H9 (cell line): ENCODE measurements at regions not wholly inside any gene's neighbourhood (a gene's known extent, or its start where the extent isn't known, plus 50 kb on each side); places are given as distances from the start of the nearest gene placed in this dataset.

Source experiments
- DNase-seq: peaks from one replicate; pipeline ENCODE4 v3.0.0-alpha.2; 2017
- H2AFZ ChIP-seq: one replicate; pipeline ENCODE4 v1.6.1; 2013; ENCODE audit warnings: mild to moderate bottlenecking, low read length, control low read depth, moderate library complexity
- H2AK5ac ChIP-seq: 2 replicates; pipeline ENCODE4 v1.6.1; 2013; ENCODE audit warnings: low read length, control low read depth, mixed read lengths; ENCODE audit not compliant: insufficient read length
- H2BK120ac ChIP-seq: one replicate; pipeline ENCODE4 v1.6.1; 2013; ENCODE audit warnings: low read depth, mild to moderate bottlenecking, low read length, control low read depth, inconsistent platforms; ENCODE audit not compliant: poor library complexity, severe bottlenecking
- H2BK12ac ChIP-seq: 2 replicates; pipeline ENCODE4 v1.6.1; 2013; ENCODE audit warnings: low read length, control low read depth, mixed read lengths, low read depth; ENCODE audit not compliant: insufficient read length
- H2BK15ac ChIP-seq: 2 replicates; pipeline ENCODE4 v1.6.1; 2013; ENCODE audit warnings: low read depth, low read length, control low read depth
- H2BK20ac ChIP-seq: one replicate; pipeline ENCODE4 v1.6.1; 2013; ENCODE audit warnings: low read depth, mild to moderate bottlenecking, low read length, control low read depth, inconsistent platforms; ENCODE audit not compliant: poor library complexity, severe bottlenecking
- H2BK5ac ChIP-seq: 2 replicates; pipeline ENCODE4 v1.6.1; 2013; ENCODE audit warnings: low read length, control low read depth, mixed read lengths; ENCODE audit not compliant: insufficient read length
- H3K14ac ChIP-seq: 2 replicates; pipeline ENCODE4 v1.6.1; 2013; ENCODE audit warnings: low read length, control low read depth; ENCODE audit not compliant: insufficient read depth
- H3K18ac ChIP-seq: 2 replicates; pipeline ENCODE4 v1.6.1; 2013; ENCODE audit warnings: low read depth, mild to moderate bottlenecking, mixed read lengths, low read length, control low read depth; ENCODE audit not compliant: insufficient read length
- H3K23ac ChIP-seq: 2 replicates; pipeline ENCODE4 v1.6.1; 2013; ENCODE audit warnings: low read length, control low read depth, mixed read lengths, low read depth; ENCODE audit not compliant: insufficient read length
- H3K23me2 ChIP-seq: 2 replicates; pipeline ENCODE4 v1.6.1; 2013; ENCODE audit warnings: low read depth, mild to moderate bottlenecking, mixed read lengths, low read length, control low read depth; ENCODE audit not compliant: insufficient read length, poor library complexity, severe bottlenecking
- H3K27ac ChIP-seq: 2 replicates; pipeline ENCODE4 v1.5.1; 2013; ENCODE audit warnings: low read length, control low read depth, mixed read lengths, low read depth; ENCODE audit not compliant: insufficient read length
- H3K27me3 ChIP-seq: 2 replicates; pipeline ENCODE4 v1.6.1; 2013; ENCODE audit warnings: low read length, control low read depth, inconsistent platforms; ENCODE audit not compliant: insufficient read depth
- H3K4ac ChIP-seq: 2 replicates; pipeline ENCODE4 v1.6.1; 2013; ENCODE audit warnings: low read depth, mild to moderate bottlenecking, control low read depth, inconsistent platforms, low read length, moderate library complexity
- H3K4me1 ChIP-seq: 2 replicates; pipeline ENCODE4 v1.6.1; 2013; ENCODE audit warnings: low read length, control low read depth, inconsistent platforms; ENCODE audit not compliant: insufficient read depth
- H3K4me2 ChIP-seq: 2 replicates; pipeline ENCODE4 v1.6.1; 2013; ENCODE audit warnings: low read length, control low read depth, mixed read lengths; ENCODE audit not compliant: insufficient read length, insufficient read depth
- H3K56ac ChIP-seq: 2 replicates; pipeline ENCODE4 v1.6.1; 2013; ENCODE audit warnings: low read depth, mild to moderate bottlenecking, mixed read lengths, low read length, control low read depth; ENCODE audit not compliant: insufficient read length
- H3K79me1 ChIP-seq: 2 replicates; pipeline ENCODE4 v1.6.1; 2013; ENCODE audit warnings: low read depth, mild to moderate bottlenecking, moderate library complexity, low read length, control low read depth, inconsistent platforms; ENCODE audit not compliant: insufficient read depth, poor library complexity, severe bottlenecking
- H3K79me2 ChIP-seq: 2 replicates; pipeline ENCODE4 v1.6.1; 2013; ENCODE audit warnings: low read length, control low read depth, inconsistent platforms; ENCODE audit not compliant: insufficient read depth
- H3K9ac ChIP-seq: 2 replicates; pipeline ENCODE4 v1.6.1; 2013; ENCODE audit warnings: low read length, control low read depth, mixed read lengths; ENCODE audit not compliant: insufficient read length; ENCODE audit errors: extremely low read depth
- H3K9me3 ChIP-seq: one replicate; pipeline ENCODE4 v1.6.1; 2013; ENCODE audit warnings: low read depth, low read length, inconsistent platforms; ENCODE audit not compliant: control insufficient read depth
- H3T11ph ChIP-seq: one replicate; pipeline ENCODE4 v1.6.1; 2013; ENCODE audit warnings: mild to moderate bottlenecking, low read length, control low read depth, inconsistent platforms
- H4K20me1 ChIP-seq: one replicate; pipeline ENCODE4 v1.6.1; 2013; ENCODE audit not compliant: control insufficient read depth, insufficient read length, insufficient read depth
- H4K5ac ChIP-seq: 2 replicates; pipeline ENCODE4 v1.6.1; 2013; ENCODE audit warnings: low read depth, mild to moderate bottlenecking, mixed read lengths, low read length, control low read depth; ENCODE audit not compliant: insufficient read length
- H4K8ac ChIP-seq: replicated peaks from 2 replicates; pipeline ENCODE4 v1.6.1; 2013; ENCODE audit warnings: low read length, control low read depth, mixed read lengths, low read depth; ENCODE audit not compliant: insufficient read length
- H4K91ac ChIP-seq: 2 replicates; pipeline ENCODE4 v1.6.1; 2013; ENCODE audit warnings: low read depth, mild to moderate bottlenecking, moderate library complexity, mixed read lengths, low read length, control low read depth; ENCODE audit not compliant: insufficient read length
- H3K27ac Mint-ChIP-seq, 3 experiments: 2 replicates in 2 of 3; 3 replicates in 1 of 3; pipeline ENCODE4 v1.8.0; 2020 to 2021; ENCODE audit warnings: mixed read lengths in 3 of 3, mild to moderate bottlenecking in 1 of 3, moderate library complexity in 1 of 3
- H3K27me3 Mint-ChIP-seq: 2 replicates; pipeline ENCODE4 v1.8.0; 2021; ENCODE audit warnings: low read depth, mild to moderate bottlenecking, moderate library complexity, mixed read lengths
- H3K36me3 Mint-ChIP-seq, 3 experiments: 2 replicates in 2 of 3; 3 replicates in 1 of 3; pipeline ENCODE4 v1.8.0; 2020 to 2021; ENCODE audit warnings: low read depth in 3 of 3, mixed read lengths in 3 of 3; ENCODE audit not compliant: insufficient read depth in 1 of 3
- H3K4me1 Mint-ChIP-seq, 2 experiments: 2 replicates each; pipeline ENCODE4 v1.8.0; 2020; ENCODE audit warnings: mixed read lengths in 2 of 2
- H3K4me3 Mint-ChIP-seq, 2 experiments: 2 replicates in 1 of 2; 3 replicates in 1 of 2; pipeline ENCODE4 v1.8.0; 2020 to 2021; ENCODE audit warnings: mild to moderate bottlenecking in 2 of 2, mixed read lengths in 2 of 2, moderate library complexity in 1 of 2
- H3K9me3 Mint-ChIP-seq, 2 experiments: 2 replicates in 1 of 2; 3 replicates in 1 of 2; pipeline ENCODE4 v1.8.0; 2020; ENCODE audit warnings: mild to moderate bottlenecking in 2 of 2, mixed read lengths in 2 of 2, moderate library complexity in 1 of 2
- WGBS: extraction: QIAGEN DNeasy Blood & Tissue Kit; methylation state at CpG from one replicate; pipeline ENCODE4 v1.1.7; 2013; ENCODE audit warnings: missing lambda C conversion rate, low lambda C conversion rate, mixed read lengths; ENCODE audit not compliant: insufficient read length; ENCODE audit errors: extremely low coverage; 5-methylcytosine and 5-hydroxymethylcytosine counted together
- TF ChIP-seq, protein P1 (sequence below): fragments of 200-600 bp; sonication (generic); conservative IDR thresholded peaks from 3 replicates; pipeline ENCODE4 v1.8.0; 2021; ENCODE audit warnings: antibody characterized with exemption, mild to moderate bottlenecking

DNA sequence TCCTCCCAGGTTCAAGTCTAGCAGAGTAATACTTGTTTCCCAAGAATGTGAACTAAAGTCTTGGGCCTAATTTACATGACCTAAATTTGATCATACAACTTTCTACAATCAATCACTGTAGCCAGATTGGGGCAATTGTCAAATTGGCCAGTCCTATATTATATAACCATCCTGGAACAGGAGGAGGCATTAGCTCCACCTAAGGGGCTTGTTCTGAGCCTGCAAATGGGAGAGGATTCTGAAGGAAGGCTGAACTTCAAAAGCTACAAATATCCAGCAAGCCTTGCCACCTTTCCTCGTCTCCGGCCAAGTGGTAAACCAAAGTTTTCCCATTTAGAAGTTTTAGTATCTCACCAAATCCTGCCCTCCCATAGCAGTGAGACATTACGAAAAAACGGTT is 1289.6 kb upstream of the TENM3 start:
- H3K4me1 Mint-ChIP-seq = peaks cover 15 to 16% of the 10 kb centered on the region in 2 experiments
- DNase-seq = peak; percentile 45

More for the DNA sequence above, 1289.6 kb upstream of the TENM3 start:
- TF ChIP-seq, protein P1, sequence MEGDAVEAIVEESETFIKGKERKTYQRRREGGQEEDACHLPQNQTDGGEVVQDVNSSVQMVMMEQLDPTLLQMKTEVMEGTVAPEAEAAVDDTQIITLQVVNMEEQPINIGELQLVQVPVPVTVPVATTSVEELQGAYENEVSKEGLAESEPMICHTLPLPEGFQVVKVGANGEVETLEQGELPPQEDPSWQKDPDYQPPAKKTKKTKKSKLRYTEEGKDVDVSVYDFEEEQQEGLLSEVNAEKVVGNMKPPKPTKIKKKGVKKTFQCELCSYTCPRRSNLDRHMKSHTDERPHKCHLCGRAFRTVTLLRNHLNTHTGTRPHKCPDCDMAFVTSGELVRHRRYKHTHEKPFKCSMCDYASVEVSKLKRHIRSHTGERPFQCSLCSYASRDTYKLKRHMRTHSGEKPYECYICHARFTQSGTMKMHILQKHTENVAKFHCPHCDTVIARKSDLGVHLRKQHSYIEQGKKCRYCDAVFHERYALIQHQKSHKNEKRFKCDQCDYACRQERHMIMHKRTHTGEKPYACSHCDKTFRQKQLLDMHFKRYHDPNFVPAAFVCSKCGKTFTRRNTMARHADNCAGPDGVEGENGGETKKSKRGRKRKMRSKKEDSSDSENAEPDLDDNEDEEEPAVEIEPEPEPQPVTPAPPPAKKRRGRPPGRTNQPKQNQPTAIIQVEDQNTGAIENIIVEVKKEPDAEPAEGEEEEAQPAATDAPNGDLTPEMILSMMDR = peak; percentile 65
- no peak overlapping the region for H3K23ac ChIP-seq
- H3K4me1 ChIP-seq = no peaks in the 10 kb centered on the region
- no peak overlapping the region for H3K9ac ChIP-seq
- H3K4me2 ChIP-seq = no peak overlapping the region
- no peak overlapping the region for H3T11ph ChIP-seq
- Mint-ChIP-seq H3K27me3 (no peaks in the 10 kb centered on the region), H3K36me3 (no peaks in the 10 kb centered on the region), H3K4me3 (no peak overlapping the region), H3K27ac (no peak overlapping the region), H3K9me3 (no peaks in the 10 kb centered on the region)
- no CpG with 5 or more reads among the region's 4 CpGs for WGBS
- no peak overlapping the region for H3K56ac ChIP-seq
- H3K4ac ChIP-seq = no peak overlapping the region
- H3K27ac ChIP-seq = no peak overlapping the region
- H3K9me3 ChIP-seq = no peaks in the 10 kb centered on the region
- no peaks in the 10 kb centered on the region for H3K23me2 ChIP-seq
- no peak overlapping the region for H2BK12ac ChIP-seq
- H2BK20ac ChIP-seq = no peak overlapping the region
- H3K79me1 ChIP-seq = no peaks in the 10 kb centered on the region
- no peak overlapping the region for H2BK15ac ChIP-seq
- no peak overlapping the region for H4K8ac ChIP-seq
- H3K18ac ChIP-seq = no peak overlapping the region
- no peaks in the 10 kb centered on the region for H4K20me1 ChIP-seq
- no peaks in the 10 kb centered on the region for H3K27me3 ChIP-seq
- H4K5ac ChIP-seq = no peak overlapping the region
- peak overlapping the region; percentile 22 for H2AFZ ChIP-seq
- no peaks in the 10 kb centered on the region for H3K79me2 ChIP-seq
- H2BK120ac ChIP-seq = no peak overlapping the region
- H3K14ac ChIP-seq = no peak overlapping the region
- H2AK5ac ChIP-seq = no peak overlapping the region
- no peak overlapping the region for H2BK5ac ChIP-seq
- no peak overlapping the region for H4K91ac ChIP-seq
